HCT116 (cell line): ENCODE measurements at regions not wholly inside any gene's neighbourhood (a gene's known extent, or its start where the extent isn't known, plus 50 kb on each side); places are given as distances from the start of the nearest gene placed in this dataset.

Experiments used
- ATAC-seq: fragments of 200-7000 bp; cut with Tn5 transposase; 2 replicates; pipeline ENCODE4 v1.9.1; 2020; ENCODE audit warnings: mild to moderate bottlenecking, moderate library complexity
- BruUV-seq: library from RNA; stranded (reverse); fragments of 400-500 nt; replicated peaks from 2 replicates; lab custom pipeline; 2021; lab: Mats Ljungman, UMichigan
- CTCF ChIA-PET: fragments of 300-600 bp; sonication (Branson Sonifier 250); formaldehyde crosslinking; loops from one replicate; lab custom pipeline; 2021; ENCODE audit warnings: antibody characterized with exemption; lab: Charles Lee
- POLR2A ChIA-PET: fragments of 300-600, 350-600 bp; sonication (Branson Sonifier 250); formaldehyde crosslinking; loops from one replicate; lab custom pipeline; 2021; ENCODE audit warnings: antibody characterized with exemption; lab: Charles Lee
- RAD21 ChIA-PET, 2 experiments: fragments of 300-600 bp; sonication (Branson Sonifier 250); formaldehyde crosslinking; loops; one replicate each; lab custom pipeline; 2023; ENCODE audit warnings: low total read pairs in 2 of 2; ENCODE audit not compliant: uncharacterized antibody in 2 of 2, unreplicated experiment in 2 of 2, low non-redundant PET in 1 of 2; lab: Charles Lee
- DNase-seq: peaks from one replicate; pipeline ENCODE4 v3.0.0-alpha.2; 2010; ENCODE audit warnings: low read depth, low spot score
- H2AFZ ChIP-seq: fragments of 200-600 bp; shearing (Covaris generic), sonication (generic); 2 replicates; pipeline ENCODE4 v1.6.1; 2017; ENCODE audit warnings: low read depth, mixed run types, mixed read lengths, antibody characterized with exemption, low read length; ENCODE audit not compliant: poor library complexity, severe bottlenecking
- H3K27ac ChIP-seq: 2 replicates; pipeline ENCODE4 v1.5.1; 2012; ENCODE audit warnings: low read depth, low read length
- H3K27me3 ChIP-seq: fragments of 200-600 bp; sonication (generic); 2 replicates; pipeline ENCODE4 v1.6.1; 2016; ENCODE audit warnings: mixed run types, low read length, mixed read lengths; ENCODE audit not compliant: insufficient read depth
- H3K36me3 ChIP-seq, 2 experiments: fragments of 200-500 bp in 1 of 2; fragments of 200-600 bp in 1 of 2; sonication (Bioruptor generic) in 1 of 2; sonication (generic) in 1 of 2; 2 replicates each; pipeline versions ENCODE4 v1.5.1 to v1.6.1; 2014 to 2016; ENCODE audit warnings: low read length in 2 of 2, inconsistent platforms in 1 of 2, mixed read lengths in 1 of 2, mixed run types in 1 of 2; ENCODE audit not compliant: insufficient read depth in 2 of 2, control insufficient read depth in 1 of 2
- H3K4me1 ChIP-seq, 2 experiments: fragments of 200-600 bp in 1 of 2; sonication (generic) in 1 of 2; 2 replicates each; pipeline versions ENCODE4 v1.5.1 to v1.6.1; 2012 to 2017; ENCODE audit warnings: low read length in 2 of 2, inconsistent platforms in 1 of 2, mild to moderate bottlenecking in 1 of 2, mixed read lengths in 1 of 2, mixed run types in 1 of 2, moderate library complexity in 1 of 2; ENCODE audit not compliant: insufficient read depth in 2 of 2, control insufficient read depth in 1 of 2
- H3K4me2 ChIP-seq: fragments of 200-600 bp; sonication (generic); 2 replicates; pipeline ENCODE4 v1.6.1; 2017; ENCODE audit warnings: mixed run types, low read length, mixed read lengths
- H3K4me3 ChIP-seq, 2 experiments: fragments of 200-600 bp in 1 of 2; sonication (generic) in 1 of 2; replicated peaks in 1 of 2; 2 replicates each; pipeline ENCODE4 v1.5.1; 2011 to 2016; ENCODE audit warnings: low read length in 2 of 2, control low read depth in 1 of 2, low read depth in 1 of 2, mild to moderate bottlenecking in 1 of 2, mixed read lengths in 1 of 2, mixed run types in 1 of 2
- H3K79me2 ChIP-seq: fragments of 200-600 bp; sonication (generic); 2 replicates; pipeline ENCODE4 v1.6.1; 2017; ENCODE audit warnings: mild to moderate bottlenecking, mixed run types, low read length, moderate library complexity, mixed read lengths; ENCODE audit not compliant: insufficient read depth
- H3K9ac ChIP-seq: fragments of 200-600 bp; sonication (generic); 2 replicates; pipeline ENCODE4 v1.6.1; 2016; ENCODE audit warnings: low read length, mixed read lengths
- H3K9me2 ChIP-seq: fragments of 200-600 bp; sonication (generic), shearing (Covaris generic); 2 replicates; pipeline ENCODE4 v1.6.1; 2017; ENCODE audit warnings: mixed run types, mild to moderate bottlenecking, moderate library complexity; ENCODE audit not compliant: insufficient read depth
- H3K9me3 ChIP-seq, 2 experiments: fragments of 200-500 bp in 1 of 2; fragments of 200-600 bp in 1 of 2; sonication (Bioruptor generic) in 1 of 2; sonication (generic) in 1 of 2; 2 replicates each; pipeline ENCODE4 v1.6.1; 2014 to 2017; ENCODE audit warnings: low read length in 2 of 2, mixed read lengths in 2 of 2, inconsistent platforms in 1 of 2, low read depth in 1 of 2, mild to moderate bottlenecking in 1 of 2, mixed run types in 1 of 2, moderate library complexity in 1 of 2; ENCODE audit not compliant: control insufficient read depth in 1 of 2, insufficient read depth in 1 of 2
- H4K20me1 ChIP-seq: fragments of 200-600 bp; sonication (generic), shearing (Covaris generic); 2 replicates; pipeline ENCODE4 v1.6.1; 2017; ENCODE audit warnings: mixed run types, mild to moderate bottlenecking, moderate library complexity; ENCODE audit not compliant: insufficient read depth
- ATF3 ChIP-seq: IDR thresholded peaks from 2 replicates; pipeline ENCODE4 v1.6.1; 2012
- CBX3 ChIP-seq: IDR thresholded peaks from 2 replicates; pipeline ENCODE4 v1.6.1; 2012; ENCODE audit warnings: low read depth
- EGR1 ChIP-seq: IDR thresholded peaks from 2 replicates; pipeline ENCODE4 v1.6.1; 2012; ENCODE audit warnings: low read depth
- EZH2 ChIP-seq: fragments of 200-600 bp; sonication (generic); IDR thresholded peaks from 2 replicates; pipeline ENCODE4 v1.6.1; 2017; ENCODE audit warnings: antibody characterized with exemption, mixed run types
- MAX ChIP-seq: IDR thresholded peaks from 2 replicates; pipeline ENCODE4 v1.6.1; 2012
- ZBTB33 ChIP-seq: IDR thresholded peaks from 2 replicates; pipeline ENCODE4 v1.6.1; 2011; ENCODE audit warnings: mild to moderate bottlenecking, low read length, moderate library complexity; ENCODE audit not compliant: insufficient replicate concordance; ENCODE audit errors: extremely low read depth
- ZNF274 ChIP-seq: fragments of 200-500 bp; sonication (Bioruptor generic); IDR thresholded peaks from 2 replicates; pipeline ENCODE4 v1.6.1; 2014; ENCODE audit warnings: mild to moderate bottlenecking, low read depth, low read length, inconsistent platforms
- intact Hi-C: fragments of 100-400 bp; cut with micrococcal nuclease; formaldehyde crosslinking; loops from 2 replicates; pipeline ENCODE4 v1.10.0; 2022

- TF ChIP-seq ZBTB33 (no peak), CBX3 (no peak)
Observed at GRCh38 chr5:60371065-60371464, 328.9 kb downstream of the DEPDC1B start (continued).

GRCh38 chr5:60370508-60370907, 329.5 kb downstream of the DEPDC1B start:
- intact Hi-C loops = no loop called here
- Histone ChIP-seq H3K4me1 (no peaks in the 10 kb centered on the region), H3K27me3 (peaks cover 4% of the 10 kb centered on the region; the same call in 1 of the 2 replicates), H4K20me1 (no peaks in the 10 kb centered on the region), H3K9ac (no peak overlapping the region), H3K79me2 (no peaks in the 10 kb centered on the region), H3K9me3 (no peaks in the 10 kb centered on the region), H3K4me3 (no peak overlapping the region), H3K9me2 (no peaks in the 10 kb centered on the region), H3K27ac (no peak overlapping the region), H3K4me2 (no peak overlapping the region), H2AFZ (no peak overlapping the region), H3K36me3 (no peaks in the 10 kb centered on the region)
- ChIA-PET POLR2A (no interaction called here), RAD21 (no interaction called here), CTCF (no interaction called here)
- no peak for ATAC-seq
- TF ChIP-seq ATF3 (no peak), EZH2 (no peak), ZNF274 (no peak), EGR1 (no peak), ZBTB33 (no peak), MAX (no peak)
- BruUV-seq = no TSS peak
- no peak for DNase-seq
